ENCODE measurements at regions not wholly inside any gene's neighbourhood (a gene's known extent, or its start where the extent isn't known, plus 50 kb on each side); places are given as distances from the start of the nearest gene placed in this dataset.

- no peak for TF ChIP-seq CTCF (IDR thresholded peaks at IDR 0.05)
- CTCF ChIA-PET = no interaction called here
- no peaks in the 10 kb centered on the region for H3K9me3 Mint-ChIP-seq
Observed at GRCh38 chr11:44372989-44373388, 63.0 kb upstream of the ALX4 start.

GRCh38 chr11:44374001-44374400 lies 64.1 kb upstream of the ALX4 start:
- no peak overlapping the region for H3K4me3 Mint-ChIP-seq
- no peaks in the 10 kb centered on the region for H3K27me3 Mint-ChIP-seq
- no peaks in the 10 kb centered on the region for H3K27me3 ChIP-seq (ENCODE audit: control insufficient read depth in 1 of 2, insufficient read depth in 2 of 2, low read length in 2 of 2)
- peaks cover 0 to 13% of the 10 kb centered on the region in 2 experiments for H3K9me3 ChIP-seq (ENCODE audit: control insufficient read depth in 1 of 2, insufficient read depth in 1 of 2, low read length in 2 of 2)
- ChIA-PET POLR2A (no interaction called here), CTCF (no interaction called here)
- no peak for ATAC-seq (ENCODE audit: poor library complexity)
- H3K36me3 ChIP-seq (ENCODE audit: insufficient read depth, low read length) = no peaks in the 10 kb centered on the region
- no peak for DNase-seq
- H3K4me1 ChIP-seq (ENCODE audit: insufficient read depth, low read length) = no peaks in the 10 kb centered on the region
- intact Hi-C loops (cut with DNase I, micrococcal nuclease) = no loop called here
- H3K4me1 Mint-ChIP-seq (ENCODE audit: low read depth) = no peaks in the 10 kb centered on the region
- no peak overlapping the region for H3K27ac ChIP-seq (ENCODE audit: low read depth in 1 of 2, low read length in 2 of 2)
- no peak overlapping the region for H3K27ac Mint-ChIP-seq
- TF ChIP-seq CTCF (IDR thresholded peaks at IDR 0.05) = no peak
- H3K36me3 Mint-ChIP-seq (ENCODE audit: low read depth) = no peaks in the 10 kb centered on the region
- peaks cover 2% of the 10 kb centered on the region for H3K9me3 Mint-ChIP-seq
- no peak overlapping the region for H3K4me3 ChIP-seq (ENCODE audit: low read length)

More at GRCh38 chr11:44372989-44373388, 63.0 kb upstream of the ALX4 start:
- no peaks in the 10 kb centered on the region for H3K36me3 ChIP-seq (ENCODE audit: insufficient read depth, low read length)
- POLR2A ChIA-PET = no interaction called here
- H3K27ac Mint-ChIP-seq = no peak overlapping the region
- no peak overlapping the region for H3K27ac ChIP-seq (ENCODE audit: low read depth in 1 of 2, low read length in 2 of 2)
- H3K4me1 Mint-ChIP-seq (ENCODE audit: low read depth) = no peaks in the 10 kb centered on the region
- no peaks in the 10 kb centered on the region for H3K4me1 ChIP-seq (ENCODE audit: insufficient read depth, low read length)
- ATAC-seq (ENCODE audit: poor library complexity) = no peak
- DNase-seq = no peak
- no peak overlapping the region for H3K4me3 Mint-ChIP-seq
- H3K9me3 ChIP-seq (ENCODE audit: control insufficient read depth in 1 of 2, insufficient read depth in 1 of 2, low read length in 2 of 2) = peaks cover 0 to 9% of the 10 kb centered on the region in 2 experiments
- H3K27me3 ChIP-seq (ENCODE audit: control insufficient read depth in 1 of 2, insufficient read depth in 2 of 2, low read length in 2 of 2) = no peaks in the 10 kb centered on the region
- intact Hi-C loops (cut with DNase I, micrococcal nuclease) = no loop called here
- H3K27me3 Mint-ChIP-seq = no peaks in the 10 kb centered on the region
- H3K36me3 Mint-ChIP-seq (ENCODE audit: low read depth) = no peaks in the 10 kb centered on the region
- H3K4me3 ChIP-seq (ENCODE audit: low read length) = no peak overlapping the region

GRCh38 chr11:44376423-44376822 lies 66.5 kb upstream of the ALX4 start:
- H3K4me3 ChIP-seq (ENCODE audit: low read length) = no peak overlapping the region
- ATAC-seq (ENCODE audit: poor library complexity) = no peak
- intact Hi-C loops (cut with DNase I, micrococcal nuclease) = no loop called here
- H3K4me1 ChIP-seq (ENCODE audit: insufficient read depth, low read length) = no peaks in the 10 kb centered on the region
- no peak for DNase-seq
- H3K4me1 Mint-ChIP-seq (ENCODE audit: low read depth) = no peaks in the 10 kb centered on the region
- TF ChIP-seq CTCF (IDR thresholded peaks at IDR 0.05) = no peak
- H3K27ac ChIP-seq (ENCODE audit: low read depth in 1 of 2, low read length in 2 of 2) = no peak overlapping the region
- no peak overlapping the region for H3K27ac Mint-ChIP-seq
- H3K27me3 ChIP-seq (ENCODE audit: control insufficient read depth in 1 of 2, insufficient read depth in 2 of 2, low read length in 2 of 2) = peaks cover 0 to 2% of the 10 kb centered on the region in 2 experiments
- peaks cover 10% of the 10 kb centered on the region for H3K27me3 Mint-ChIP-seq
- H3K4me3 Mint-ChIP-seq = no peak overlapping the region
- H3K36me3 ChIP-seq (ENCODE audit: insufficient read depth, low read length) = no peaks in the 10 kb centered on the region
- ChIA-PET POLR2A (no interaction called here), CTCF (no interaction called here)
- no peaks in the 10 kb centered on the region for H3K36me3 Mint-ChIP-seq (ENCODE audit: low read depth)
- peaks cover 2% of the 10 kb centered on the region for H3K9me3 Mint-ChIP-seq
- H3K9me3 ChIP-seq (ENCODE audit: control insufficient read depth in 1 of 2, insufficient read depth in 1 of 2, low read length in 2 of 2) = peaks cover 0 to 20% of the 10 kb centered on the region in 2 experiments
